Endodermal cell (in vitro differentiated cells): ENCODE measurements at regions not wholly inside any gene's neighbourhood (a gene's known extent, or its start where the extent isn't known, plus 50 kb on each side); places are given as distances from the start of the nearest gene placed in this dataset.

Source experiments
- DNase-seq: peaks from one replicate; pipeline ENCODE4 v3.0.0-alpha.2; 2017
- H3K27ac ChIP-seq: 2 replicates; pipeline ENCODE4 v1.5.1; 2013; ENCODE audit warnings: mild to moderate bottlenecking, low read depth, low read length, moderate library complexity
- H3K27me3 ChIP-seq: 2 replicates; pipeline ENCODE4 v1.6.1; 2013; ENCODE audit warnings: mild to moderate bottlenecking, low read length, moderate library complexity; ENCODE audit not compliant: insufficient read depth, control insufficient read depth, poor library complexity, severe bottlenecking
- H3K36me3 ChIP-seq: 2 replicates; pipeline ENCODE4 v1.7.0; 2013; ENCODE audit warnings: mild to moderate bottlenecking, low read length, moderate library complexity; ENCODE audit not compliant: control insufficient read depth, insufficient read depth
- H3K4me1 ChIP-seq: one replicate; pipeline ENCODE4 v1.7.0; 2013; ENCODE audit warnings: low read length; ENCODE audit not compliant: control insufficient read depth, insufficient read depth
- H3K4me3 ChIP-seq: 2 replicates; pipeline ENCODE4 v1.5.1; 2013; ENCODE audit warnings: mild to moderate bottlenecking, low read length, moderate library complexity
- H3K9ac ChIP-seq: 2 replicates; pipeline ENCODE4 v1.6.1; 2013; ENCODE audit warnings: mild to moderate bottlenecking, low read length, moderate library complexity; ENCODE audit not compliant: poor library complexity, severe bottlenecking; ENCODE audit errors: extremely low read depth
- H3K9me3 ChIP-seq: 2 replicates; pipeline ENCODE4 v1.6.1; 2013; ENCODE audit warnings: mild to moderate bottlenecking, low read length, moderate library complexity; ENCODE audit not compliant: control insufficient read depth
- H3K27ac Mint-ChIP-seq: 2 replicates; pipeline ENCODE4 v1.8.0; 2020; ENCODE audit warnings: mixed read lengths
- H3K27me3 Mint-ChIP-seq: 2 replicates; pipeline ENCODE4 v1.8.0; 2021; ENCODE audit warnings: mild to moderate bottlenecking, mixed read lengths; ENCODE audit not compliant: insufficient read depth
- H3K36me3 Mint-ChIP-seq: 2 replicates; pipeline ENCODE4 v1.8.0; 2020; ENCODE audit warnings: low read depth, mixed read lengths
- H3K4me1 Mint-ChIP-seq: 2 replicates; pipeline ENCODE4 v1.8.0; 2020; ENCODE audit warnings: mixed read lengths
- H3K4me3 Mint-ChIP-seq: 2 replicates; pipeline ENCODE4 v1.8.0; 2020; ENCODE audit warnings: mild to moderate bottlenecking, moderate library complexity, mixed read lengths
- H3K9me3 Mint-ChIP-seq: 2 replicates; pipeline ENCODE4 v1.8.0; 2020; ENCODE audit warnings: mild to moderate bottlenecking, mixed read lengths
- WGBS, 2 experiments: methylation state at CpG; one replicate each; pipeline versions ENCODE4 v1.1.5 to v1.1.7; 2013; ENCODE audit warnings: missing lambda C conversion rate in 2 of 2, mixed read lengths in 1 of 2; ENCODE audit not compliant: insufficient coverage in 1 of 2, insufficient read length in 1 of 2; 5-methylcytosine and 5-hydroxymethylcytosine counted together
- TF ChIP-seq, protein P1 (sequence below): fragments of 200-600 bp; sonication (generic); conservative IDR thresholded peaks from 2 replicates; pipeline ENCODE4 v1.5.0; 2021; ENCODE audit warnings: antibody characterized with exemption, mild to moderate bottlenecking

- H3K9me3 ChIP-seq: no peaks in the 10 kb centered on the region
- Mint-ChIP-seq H3K4me1 (no peaks in the 10 kb centered on the region), H3K27me3 (no peaks in the 10 kb centered on the region), H3K27ac (no peak overlapping the region), H3K4me3 (no peak overlapping the region), H3K9me3 (no peaks in the 10 kb centered on the region), H3K36me3 (no peaks in the 10 kb centered on the region)
- no peak overlapping the region for H3K27ac ChIP-seq
- H3K4me1 ChIP-seq: no peaks in the 10 kb centered on the region
- TF ChIP-seq, protein P1, sequence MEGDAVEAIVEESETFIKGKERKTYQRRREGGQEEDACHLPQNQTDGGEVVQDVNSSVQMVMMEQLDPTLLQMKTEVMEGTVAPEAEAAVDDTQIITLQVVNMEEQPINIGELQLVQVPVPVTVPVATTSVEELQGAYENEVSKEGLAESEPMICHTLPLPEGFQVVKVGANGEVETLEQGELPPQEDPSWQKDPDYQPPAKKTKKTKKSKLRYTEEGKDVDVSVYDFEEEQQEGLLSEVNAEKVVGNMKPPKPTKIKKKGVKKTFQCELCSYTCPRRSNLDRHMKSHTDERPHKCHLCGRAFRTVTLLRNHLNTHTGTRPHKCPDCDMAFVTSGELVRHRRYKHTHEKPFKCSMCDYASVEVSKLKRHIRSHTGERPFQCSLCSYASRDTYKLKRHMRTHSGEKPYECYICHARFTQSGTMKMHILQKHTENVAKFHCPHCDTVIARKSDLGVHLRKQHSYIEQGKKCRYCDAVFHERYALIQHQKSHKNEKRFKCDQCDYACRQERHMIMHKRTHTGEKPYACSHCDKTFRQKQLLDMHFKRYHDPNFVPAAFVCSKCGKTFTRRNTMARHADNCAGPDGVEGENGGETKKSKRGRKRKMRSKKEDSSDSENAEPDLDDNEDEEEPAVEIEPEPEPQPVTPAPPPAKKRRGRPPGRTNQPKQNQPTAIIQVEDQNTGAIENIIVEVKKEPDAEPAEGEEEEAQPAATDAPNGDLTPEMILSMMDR: no peak
- H3K4me3 ChIP-seq: no peak overlapping the region
- H3K36me3 ChIP-seq: no peaks in the 10 kb centered on the region
- no peaks in the 10 kb centered on the region for H3K27me3 ChIP-seq
- WGBS, 2 experiments: 92% methylated on average over 5 of the region's 5 CpGs; no CpG with 5 or more reads in 1 of the 2 experiments
- no peak overlapping the region for H3K9ac ChIP-seq
- no peak for DNase-seq
Measured at GRCh38 chr14:44135972-44136371, 371.1 kb downstream of the FSCB start.

- Mint-ChIP-seq H3K27me3 (no peaks in the 10 kb centered on the region), H3K4me1 (no peaks in the 10 kb centered on the region), H3K27ac (no peak overlapping the region), H3K4me3 (no peak overlapping the region), H3K9me3 (no peaks in the 10 kb centered on the region), H3K36me3 (no peaks in the 10 kb centered on the region)
- TF ChIP-seq, protein P1: no peak
- no peak for DNase-seq
- H3K9ac ChIP-seq: no peak overlapping the region
- H3K27me3 ChIP-seq: no peaks in the 10 kb centered on the region
- H3K4me1 ChIP-seq: no peaks in the 10 kb centered on the region
- H3K36me3 ChIP-seq: no peaks in the 10 kb centered on the region
- WGBS, 2 experiments: 88% methylated on average over 1 of the region's 1 CpG; no CpG with 5 or more reads in 1 of the 2 experiments
- H3K9me3 ChIP-seq: no peaks in the 10 kb centered on the region
- no peak overlapping the region for H3K4me3 ChIP-seq
- H3K27ac ChIP-seq: no peak overlapping the region
Measured at GRCh38 chr14:44131861-44132260, 375.2 kb downstream of the FSCB start.

DNA sequence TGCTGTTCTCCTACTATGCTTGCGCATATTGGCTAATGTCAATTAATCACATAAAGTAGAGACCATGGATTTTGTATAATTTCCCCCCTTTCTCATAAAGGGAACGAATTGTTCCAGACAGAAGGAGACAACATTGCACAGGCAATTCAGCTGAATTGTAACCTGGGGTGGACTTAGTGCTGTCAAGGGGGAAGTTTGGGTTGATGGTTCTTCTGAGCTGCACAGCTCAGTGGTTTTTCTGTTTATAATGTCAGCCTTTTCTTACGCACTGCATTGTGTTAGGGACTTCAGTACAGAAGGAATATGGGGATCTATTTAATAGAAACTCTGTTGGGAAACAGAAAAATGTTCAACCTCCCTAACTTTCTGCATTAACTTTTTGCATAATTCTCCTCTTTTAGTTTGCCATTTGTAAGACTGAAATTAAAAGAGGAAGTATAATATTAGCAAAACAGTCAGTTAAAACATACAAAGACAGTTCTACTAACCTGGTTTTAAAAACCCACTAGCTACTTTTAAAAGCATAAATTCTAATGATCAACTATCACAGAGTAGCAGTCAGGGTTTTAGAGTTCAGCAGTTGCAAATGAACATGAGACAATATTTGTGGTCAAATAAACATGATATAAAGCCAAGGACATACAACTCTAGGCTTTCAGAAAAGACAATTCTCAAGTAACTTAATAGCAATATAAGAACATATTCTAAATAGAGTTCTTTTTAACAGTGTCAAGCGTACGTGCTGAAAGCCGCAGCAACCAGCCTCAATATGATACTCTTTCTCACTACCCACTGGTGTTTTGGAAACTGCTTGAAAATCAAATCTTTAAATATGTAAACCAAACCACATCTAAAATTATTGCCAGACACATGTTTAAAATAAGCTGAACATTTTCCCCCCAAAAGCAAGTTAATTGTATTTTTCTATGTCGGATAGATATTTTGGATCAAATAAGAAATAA lies 393.0 kb downstream of the FSCB start:
- TF ChIP-seq, protein P1: no peak
- Histone ChIP-seq H3K9ac (no peak overlapping the region), H3K4me1 (no peaks in the 10 kb centered on the region), H3K9me3 (peaks cover 11% of the 10 kb centered on the region), H3K27me3 (no peaks in the 10 kb centered on the region), H3K4me3 (no peak overlapping the region), H3K36me3 (no peaks in the 10 kb centered on the region), H3K27ac (no peak overlapping the region)
- Mint-ChIP-seq H3K4me3 (no peak overlapping the region), H3K36me3 (no peaks in the 10 kb centered on the region), H3K27me3 (no peaks in the 10 kb centered on the region), H3K27ac (no peak overlapping the region), H3K9me3 (peaks cover 16% of the 10 kb centered on the region), H3K4me1 (no peaks in the 10 kb centered on the region)
- no peak for DNase-seq
- WGBS, 2 experiments: 85 to 95% methylated on average over 4 to 7 of the region's 7 CpGs
